Osteoblast (primary cell): ENCODE measurements at regions not wholly inside any gene's neighbourhood (a gene's known extent, or its start where the extent isn't known, plus 50 kb on each side); places are given as distances from the start of the nearest gene placed in this dataset.

Experiments
- DNase-seq: peaks from one replicate; pipeline ENCODE4 v3.0.0; 2011; ENCODE audit warnings: low spot score, mixed read lengths; ENCODE audit not compliant: insufficient read length; ENCODE audit errors: missing footprints
- H2AFZ ChIP-seq: 2 replicates; pipeline ENCODE4 v1.6.0; 2011; ENCODE audit warnings: mild to moderate bottlenecking, low read length
- H3K27ac ChIP-seq: 2 replicates; pipeline ENCODE4 v1.5.1; 2011; ENCODE audit warnings: mild to moderate bottlenecking, low read depth, low read length, moderate library complexity
- H3K27me3 ChIP-seq: 2 replicates; pipeline ENCODE4 v1.6.0; 2012; ENCODE audit warnings: mild to moderate bottlenecking, control low read depth, inconsistent platforms, low read length, moderate library complexity; ENCODE audit not compliant: insufficient read depth
- H3K36me3 ChIP-seq: 2 replicates; pipeline ENCODE4 v1.5.1; 2011; ENCODE audit warnings: mild to moderate bottlenecking, low read length, control low read depth, moderate library complexity; ENCODE audit not compliant: insufficient read depth
- H3K4me1 ChIP-seq: 2 replicates; pipeline ENCODE4 v1.5.1; 2011; ENCODE audit warnings: mild to moderate bottlenecking, low read length, control low read depth, moderate library complexity; ENCODE audit not compliant: insufficient read depth
- H3K4me2 ChIP-seq: 2 replicates; pipeline ENCODE4 v1.6.0; 2011; ENCODE audit warnings: mild to moderate bottlenecking, low read length; ENCODE audit not compliant: insufficient read depth
- H3K4me3 ChIP-seq: fragments of 200-600 bp; sonication (generic); 3 replicates; pipeline ENCODE4 v1.5.1; 2012; ENCODE audit warnings: mild to moderate bottlenecking, low read length, inconsistent platforms; ENCODE audit not compliant: insufficient read depth
- H3K79me2 ChIP-seq: 2 replicates; pipeline ENCODE4 v1.6.0; 2012; ENCODE audit warnings: mild to moderate bottlenecking, low read length, control low read depth, inconsistent platforms; ENCODE audit not compliant: insufficient read depth
- H3K9me3 ChIP-seq: 2 replicates; pipeline ENCODE4 v1.5.1; 2011; ENCODE audit warnings: low read depth, low read length, control low read depth
- H4K20me1 ChIP-seq: 2 replicates; pipeline ENCODE4 v1.6.0; 2012; ENCODE audit warnings: mild to moderate bottlenecking, low read length, control low read depth; ENCODE audit not compliant: insufficient read depth
- TF ChIP-seq, protein P1 (sequence below): IDR thresholded peaks from 2 replicates; pipeline ENCODE4 v1.5.1; 2011; ENCODE audit warnings: mild to moderate bottlenecking, low read depth, low read length, moderate library complexity; ENCODE audit errors: extremely low read depth

DNA sequence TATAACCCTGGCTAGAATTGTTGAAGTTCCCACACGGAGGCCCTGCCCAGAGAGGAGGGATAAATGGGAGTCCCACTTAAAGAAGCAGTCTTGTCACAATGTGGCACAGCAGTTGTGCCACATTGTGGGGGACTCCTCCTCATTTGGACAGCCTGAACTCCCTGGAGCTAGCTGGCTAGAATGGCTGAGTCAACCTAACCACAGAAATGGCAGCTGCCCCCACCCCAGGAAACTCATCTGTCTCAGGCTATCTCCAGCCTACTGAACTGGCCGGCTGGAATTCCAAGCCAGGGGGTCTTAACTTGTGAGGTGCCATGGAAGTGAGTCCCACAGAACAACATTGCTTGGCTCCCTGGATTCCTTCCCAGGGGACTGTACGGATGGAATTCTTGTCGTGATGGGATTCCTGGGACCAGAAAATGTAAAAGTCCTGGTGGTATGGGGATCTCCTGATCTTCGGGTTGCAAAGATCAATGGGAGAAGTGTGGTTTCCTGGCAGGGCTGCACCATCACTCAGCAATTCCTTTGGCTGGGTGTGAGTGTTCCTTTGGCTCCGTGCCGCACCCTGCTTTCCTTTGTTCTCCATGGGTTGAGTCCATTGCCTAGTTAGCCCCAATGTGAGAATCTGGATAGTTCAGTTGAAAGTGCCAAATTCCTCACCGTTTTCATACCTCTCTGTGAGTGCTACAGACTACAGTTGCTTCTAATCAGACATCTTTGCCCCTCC is 791.2 kb upstream of the FAT3 start:
- no peak for DNase-seq
- no peaks in the 10 kb centered on the region for H3K36me3 ChIP-seq
- no peaks in the 10 kb centered on the region for H3K79me2 ChIP-seq
- no peak overlapping the region for H3K4me3 ChIP-seq
- H3K4me1 ChIP-seq, result no peaks in the 10 kb centered on the region
- H3K27ac ChIP-seq, result no peak overlapping the region
- H3K27me3 ChIP-seq, result no peaks in the 10 kb centered on the region
- H4K20me1 ChIP-seq, result no peaks in the 10 kb centered on the region
- no peak overlapping the region for H2AFZ ChIP-seq
- peaks cover 3% of the 10 kb centered on the region for H3K9me3 ChIP-seq
- H3K4me2 ChIP-seq, result no peak overlapping the region
- TF ChIP-seq, protein P1, sequence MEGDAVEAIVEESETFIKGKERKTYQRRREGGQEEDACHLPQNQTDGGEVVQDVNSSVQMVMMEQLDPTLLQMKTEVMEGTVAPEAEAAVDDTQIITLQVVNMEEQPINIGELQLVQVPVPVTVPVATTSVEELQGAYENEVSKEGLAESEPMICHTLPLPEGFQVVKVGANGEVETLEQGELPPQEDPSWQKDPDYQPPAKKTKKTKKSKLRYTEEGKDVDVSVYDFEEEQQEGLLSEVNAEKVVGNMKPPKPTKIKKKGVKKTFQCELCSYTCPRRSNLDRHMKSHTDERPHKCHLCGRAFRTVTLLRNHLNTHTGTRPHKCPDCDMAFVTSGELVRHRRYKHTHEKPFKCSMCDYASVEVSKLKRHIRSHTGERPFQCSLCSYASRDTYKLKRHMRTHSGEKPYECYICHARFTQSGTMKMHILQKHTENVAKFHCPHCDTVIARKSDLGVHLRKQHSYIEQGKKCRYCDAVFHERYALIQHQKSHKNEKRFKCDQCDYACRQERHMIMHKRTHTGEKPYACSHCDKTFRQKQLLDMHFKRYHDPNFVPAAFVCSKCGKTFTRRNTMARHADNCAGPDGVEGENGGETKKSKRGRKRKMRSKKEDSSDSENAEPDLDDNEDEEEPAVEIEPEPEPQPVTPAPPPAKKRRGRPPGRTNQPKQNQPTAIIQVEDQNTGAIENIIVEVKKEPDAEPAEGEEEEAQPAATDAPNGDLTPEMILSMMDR, result no peak

DNA sequence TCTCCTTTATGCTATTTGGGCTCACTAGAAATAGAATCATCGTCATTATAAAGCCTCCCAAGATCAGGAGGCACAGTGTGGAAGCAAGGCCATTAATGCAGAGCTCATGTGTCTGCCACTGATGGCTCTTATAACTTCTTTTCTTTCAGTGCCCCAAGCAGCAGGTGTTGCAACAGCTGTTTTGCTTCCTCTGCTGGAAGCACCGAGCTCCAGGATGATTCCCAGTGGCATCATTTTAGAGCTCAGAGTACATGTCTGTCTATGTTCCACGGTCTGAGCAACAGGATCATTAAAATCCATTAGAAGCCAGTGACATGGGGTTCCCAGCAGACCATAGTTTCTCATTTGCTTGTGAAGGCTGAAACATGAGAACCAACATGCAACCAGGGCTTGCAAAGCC is 803.0 kb upstream of the FAT3 start:
- no peak overlapping the region for H3K4me2 ChIP-seq
- H3K27ac ChIP-seq, result no peak overlapping the region
- no peaks in the 10 kb centered on the region for H3K4me1 ChIP-seq
- H2AFZ ChIP-seq, result no peak overlapping the region
- no peaks in the 10 kb centered on the region for H3K36me3 ChIP-seq
- H3K4me3 ChIP-seq, result no peak overlapping the region
- H3K27me3 ChIP-seq, result no peaks in the 10 kb centered on the region
- DNase-seq, result no peak
- TF ChIP-seq, protein P1, result no peak
- H4K20me1 ChIP-seq, result no peaks in the 10 kb centered on the region
- no peaks in the 10 kb centered on the region for H3K9me3 ChIP-seq
- no peaks in the 10 kb centered on the region for H3K79me2 ChIP-seq

DNA sequence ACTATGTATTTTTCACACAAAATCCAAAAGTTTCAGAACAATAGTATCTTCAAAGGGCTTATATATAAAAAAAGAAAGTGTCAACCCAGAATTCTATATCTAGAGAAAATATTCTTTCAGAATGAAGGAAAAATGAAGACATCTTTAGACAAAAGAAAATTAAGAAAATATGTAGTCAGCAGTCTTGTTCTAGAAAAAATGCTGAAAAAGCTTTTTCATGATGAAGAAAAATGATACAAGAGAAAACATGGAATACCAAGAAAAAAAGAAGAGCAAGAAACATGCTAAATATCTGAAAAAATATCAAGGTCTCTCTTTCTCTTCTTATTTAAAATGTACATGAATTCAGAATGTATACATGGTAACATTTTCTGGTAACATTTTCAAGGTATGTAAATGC is 816.8 kb upstream of the FAT3 start:
- Histone ChIP-seq H3K36me3 (no peaks in the 10 kb centered on the region), H3K27me3 (no peaks in the 10 kb centered on the region), H3K4me2 (no peak overlapping the region), H4K20me1 (no peaks in the 10 kb centered on the region), H3K27ac (no peak overlapping the region), H3K9me3 (peaks cover 4% of the 10 kb centered on the region), H3K79me2 (no peaks in the 10 kb centered on the region), H3K4me1 (no peaks in the 10 kb centered on the region), H3K4me3 (no peak overlapping the region), H2AFZ (no peak overlapping the region)
- DNase-seq, result no peak
- TF ChIP-seq, protein P1, result no peak

DNA sequence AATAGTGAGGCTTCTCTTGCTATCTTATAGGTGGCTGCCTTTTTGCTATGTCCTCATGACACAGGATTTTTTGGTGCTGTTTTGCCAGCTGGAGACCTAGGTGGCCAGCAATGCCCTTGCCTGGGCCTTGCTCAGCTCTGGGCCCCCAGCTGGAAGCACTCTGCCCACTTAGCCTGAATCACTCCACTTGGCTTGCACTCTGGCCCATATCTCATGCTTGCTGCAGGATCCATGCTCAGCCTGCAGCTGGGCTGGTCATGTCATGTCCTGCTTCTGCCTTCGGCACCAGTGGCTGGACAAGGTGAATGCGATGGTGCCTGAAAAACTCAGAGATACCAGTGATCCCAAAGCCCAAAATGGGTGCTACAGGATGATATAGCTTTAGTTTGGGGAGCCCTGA is 818.6 kb upstream of the FAT3 start:
- TF ChIP-seq, protein P1, result no peak

More for the DNA sequence above, 818.6 kb upstream of the FAT3 start:
- no peak overlapping the region for H3K27ac ChIP-seq
- no peaks in the 10 kb centered on the region for H3K4me1 ChIP-seq
- H3K4me2 ChIP-seq, result no peak overlapping the region
- no peak overlapping the region for H3K4me3 ChIP-seq
- H3K79me2 ChIP-seq, result no peaks in the 10 kb centered on the region
- H3K36me3 ChIP-seq, result no peaks in the 10 kb centered on the region
- no peak overlapping the region for H2AFZ ChIP-seq
- peaks cover 4% of the 10 kb centered on the region for H3K9me3 ChIP-seq
- H3K27me3 ChIP-seq, result no peaks in the 10 kb centered on the region
- H4K20me1 ChIP-seq, result no peaks in the 10 kb centered on the region
- no peak for DNase-seq
